ENCODE measurements at regions not wholly inside any gene's neighbourhood (a gene's known extent, or its start where the extent isn't known, plus 50 kb on each side); places are given as distances from the start of the nearest gene placed in this dataset.

- no peak for DNase-seq
Observed at GRCh38 chr3:16658004-16658924, 53.0 kb upstream of the DAZL start.

- DNase-seq: no peak
Observed at GRCh38 chr3:16658925-16659793, 53.9 kb upstream of the DAZL start.

- no peak for DNase-seq
Observed at GRCh38 chr3:16663854-16664712, 58.9 kb upstream of the DAZL start.

- no peak for DNase-seq
Observed at GRCh38 chr3:16665282-16665741, 60.1 kb upstream of the DAZL start.

GRCh38 chr3:16666206-16666605 is 61.0 kb upstream of the DAZL start:
- DNase-seq: no peak

GRCh38 chr3:16667633-16668032 is 62.4 kb upstream of the DAZL start:
- no peak for DNase-seq

- DNase-seq: no peak
Observed at GRCh38 chr3:16668776-16669545, 63.7 kb upstream of the DAZL start.

- DNase-seq: no peak
Observed at GRCh38 chr3:16670191-16670590, 65.0 kb upstream of the DAZL start.

- DNase-seq: no peak
Observed at GRCh38 chr3:16671690-16672089, 66.5 kb upstream of the DAZL start.

GRCh38 chr3:16673530-16673929 is 68.3 kb upstream of the DAZL start:
- no peak for DNase-seq

- DNase-seq: no peak
Observed at GRCh38 chr3:16675805-16676204, 70.6 kb upstream of the DAZL start.

- DNase-seq: no peak
Observed at GRCh38 chr3:16686679-16687078, 81.5 kb upstream of the DAZL start.

GRCh38 chr3:16687221-16687620 is 82.0 kb upstream of the DAZL start:
- DNase-seq: no peak

GRCh38 chr3:16692486-16693344 is 87.5 kb upstream of the DAZL start:
- DNase-seq: no peak

GRCh38 chr3:16693820-16694219 is 88.6 kb upstream of the DAZL start:
- no peak for DNase-seq

GRCh38 chr3:16695710-16696109 is 90.5 kb upstream of the DAZL start:
- DNase-seq: no peak

- no peak for DNase-seq
Observed at GRCh38 chr3:16697443-16698147, 92.4 kb upstream of the DAZL start.

GRCh38 chr3:16700651-16701050 is 95.4 kb upstream of the DAZL start:
- DNase-seq: no peak

- no peak for DNase-seq
Observed at GRCh38 chr3:16704941-16705340, 99.7 kb upstream of the DAZL start.

GRCh38 chr3:16707260-16707659 is 102.0 kb upstream of the DAZL start:
- DNase-seq: no peak
